ENCODE measurements at regions not wholly inside any gene's neighbourhood (a gene's known extent, or its start where the extent isn't known, plus 50 kb on each side); places are given as distances from the start of the nearest gene placed in this dataset.
A peak's percentile ranks its signal among the peaks of the same experiment; 100 is the strongest.

- TF ChIP-seq, protein P1, sequence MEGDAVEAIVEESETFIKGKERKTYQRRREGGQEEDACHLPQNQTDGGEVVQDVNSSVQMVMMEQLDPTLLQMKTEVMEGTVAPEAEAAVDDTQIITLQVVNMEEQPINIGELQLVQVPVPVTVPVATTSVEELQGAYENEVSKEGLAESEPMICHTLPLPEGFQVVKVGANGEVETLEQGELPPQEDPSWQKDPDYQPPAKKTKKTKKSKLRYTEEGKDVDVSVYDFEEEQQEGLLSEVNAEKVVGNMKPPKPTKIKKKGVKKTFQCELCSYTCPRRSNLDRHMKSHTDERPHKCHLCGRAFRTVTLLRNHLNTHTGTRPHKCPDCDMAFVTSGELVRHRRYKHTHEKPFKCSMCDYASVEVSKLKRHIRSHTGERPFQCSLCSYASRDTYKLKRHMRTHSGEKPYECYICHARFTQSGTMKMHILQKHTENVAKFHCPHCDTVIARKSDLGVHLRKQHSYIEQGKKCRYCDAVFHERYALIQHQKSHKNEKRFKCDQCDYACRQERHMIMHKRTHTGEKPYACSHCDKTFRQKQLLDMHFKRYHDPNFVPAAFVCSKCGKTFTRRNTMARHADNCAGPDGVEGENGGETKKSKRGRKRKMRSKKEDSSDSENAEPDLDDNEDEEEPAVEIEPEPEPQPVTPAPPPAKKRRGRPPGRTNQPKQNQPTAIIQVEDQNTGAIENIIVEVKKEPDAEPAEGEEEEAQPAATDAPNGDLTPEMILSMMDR (IDR thresholded peaks at IDR 0.05; ENCODE audit: insufficient read depth, low read depth, low read length) = no peak
- DNase-seq (ENCODE audit: low read depth) = peak; percentile 51
- no peak overlapping the region for H3K4me3 ChIP-seq (ENCODE audit: low read depth, low read length)
Measured at GRCh38 chr6:54586251-54586650, 260.3 kb upstream of the FAM83B start.

GRCh38 chr6:54587277-54587676 is 259.3 kb upstream of the FAM83B start:
- H3K4me3 ChIP-seq (ENCODE audit: low read depth, low read length) = no peak overlapping the region
- TF ChIP-seq, protein P1 (IDR thresholded peaks at IDR 0.05; ENCODE audit: insufficient read depth, low read depth, low read length) = no peak
- DNase-seq (ENCODE audit: low read depth) = no peak

DNA sequence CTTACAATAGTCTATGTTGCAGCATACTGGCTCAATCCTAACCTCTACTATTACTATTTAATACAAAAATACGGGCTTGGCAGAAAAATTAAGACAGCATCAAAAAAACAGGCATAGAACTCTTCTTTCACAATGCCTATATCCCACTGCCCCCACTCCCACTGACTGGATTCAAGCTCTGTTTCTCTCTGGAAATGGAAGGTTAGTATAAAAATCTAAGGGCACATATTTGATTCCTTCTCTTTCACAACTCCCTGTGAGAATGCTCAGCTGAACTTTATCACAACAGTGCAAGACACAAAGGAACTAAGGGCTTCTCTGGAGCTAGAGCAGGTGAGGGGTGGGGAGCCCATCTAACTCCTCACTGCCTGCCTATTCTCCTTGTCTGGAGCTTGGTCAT is 258.4 kb upstream of the FAM83B start:
- H3K4me3 ChIP-seq (ENCODE audit: low read depth, low read length) = no peak overlapping the region
- TF ChIP-seq, protein P1 (IDR thresholded peaks at IDR 0.05; ENCODE audit: insufficient read depth, low read depth, low read length) = no peak
- no peak for DNase-seq (ENCODE audit: low read depth)

- DNase-seq (ENCODE audit: low read depth) = peak; percentile 81
- TF ChIP-seq, protein P1 (IDR thresholded peaks at IDR 0.05; ENCODE audit: insufficient read depth, low read depth, low read length) = no peak
Measured at GRCh38 chr6:54595844-54596243, 250.7 kb upstream of the FAM83B start.

DNA sequence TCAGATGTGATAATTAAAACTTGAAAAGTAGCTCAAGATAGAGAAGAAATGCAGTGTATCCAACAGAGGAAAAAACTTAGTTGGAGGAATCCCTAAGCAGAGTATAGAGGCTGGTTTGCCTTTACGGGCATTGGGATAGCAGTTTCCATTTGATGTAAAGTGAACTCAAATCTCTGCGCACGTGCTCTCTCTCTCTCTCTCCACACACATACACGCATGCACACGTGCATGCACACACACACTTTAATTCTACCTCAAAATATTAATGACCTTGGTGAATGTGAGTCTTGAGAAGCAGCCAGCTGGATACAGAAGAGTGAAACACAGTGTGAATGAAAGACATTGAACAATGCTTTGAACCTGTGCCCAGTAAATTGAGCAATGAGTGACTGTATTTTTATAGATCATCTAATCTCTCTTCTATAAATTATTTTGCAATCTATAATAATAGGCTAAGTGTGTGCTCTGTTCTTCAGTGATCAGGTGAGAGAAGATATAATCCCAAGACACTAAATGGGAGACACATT is 247.7 kb upstream of the FAM83B start:
- TF ChIP-seq, protein P1 (IDR thresholded peaks at IDR 0.05; ENCODE audit: insufficient read depth, low read depth, low read length) = no peak
- H3K4me3 ChIP-seq (ENCODE audit: low read depth, low read length) = no peak overlapping the region
- no peak for DNase-seq (ENCODE audit: low read depth)

More at GRCh38 chr6:54595844-54596243, 250.7 kb upstream of the FAM83B start:
- no peak overlapping the region for H3K4me3 ChIP-seq (ENCODE audit: low read depth, low read length)

GRCh38 chr6:54601600-54602300 is 244.8 kb upstream of the FAM83B start:
- H3K4me3 ChIP-seq (ENCODE audit: low read depth, low read length) = no peak overlapping the region
- TF ChIP-seq, protein P1 (IDR thresholded peaks at IDR 0.05; ENCODE audit: insufficient read depth, low read depth, low read length) = no peak
- no peak for DNase-seq (ENCODE audit: low read depth)
